Panc1 (cell line): ENCODE measurements at regions not wholly inside any gene's neighbourhood (a gene's known extent, or its start where the extent isn't known, plus 50 kb on each side); places are given as distances from the start of the nearest gene placed in this dataset.

Experiments
- ATAC-seq: fragments of 200-7000 bp; cut with Tn5 transposase; 2 replicates; pipeline ENCODE4 v1.9.1; 2020; ENCODE audit warnings: mild to moderate bottlenecking, moderate library complexity
- BruUV-seq: library from RNA; stranded (reverse); fragments of 400-500 nt; replicated peaks from 2 replicates; lab custom pipeline; 2021; lab: Mats Ljungman, UMichigan
- CTCF ChIA-PET: fragments of 300-600 bp; sonication (Branson Sonifier 250); formaldehyde crosslinking; loops from one replicate; lab custom pipeline; 2022; ENCODE audit warnings: antibody characterized with exemption; lab: Charles Lee
- POLR2A ChIA-PET: fragments of 300-600 bp; sonication (Branson Sonifier 250); formaldehyde crosslinking; loops from one replicate; lab custom pipeline; 2022; ENCODE audit warnings: antibody characterized with exemption; lab: Charles Lee
- DNase-seq: peaks from one replicate; pipeline ENCODE4 v3.0.0-alpha.2; 2010; ENCODE audit warnings: low read depth, low spot score
- H3K27ac ChIP-seq: 2 replicates; pipeline ENCODE4 v1.5.1; 2011; ENCODE audit warnings: mild to moderate bottlenecking, low read length, inconsistent platforms
- H3K27me3 ChIP-seq: fragments of 200-500 bp; sonication (Bioruptor generic); 2 replicates; pipeline ENCODE4 v1.6.0; 2014; ENCODE audit warnings: low read length, inconsistent platforms; ENCODE audit not compliant: control insufficient read depth, insufficient read depth
- H3K36me3 ChIP-seq: fragments of 200-500 bp; sonication (Bioruptor generic); 2 replicates; pipeline ENCODE4 v1.5.1; 2014; ENCODE audit warnings: inconsistent platforms, mild to moderate bottlenecking, low read length, moderate library complexity; ENCODE audit not compliant: control insufficient read depth, insufficient read depth
- H3K4me1 ChIP-seq: 2 replicates; pipeline ENCODE4 v1.5.1; 2011; ENCODE audit warnings: inconsistent platforms, mild to moderate bottlenecking, low read length, moderate library complexity; ENCODE audit not compliant: control insufficient read depth, insufficient read depth
- H3K4me3 ChIP-seq, 2 experiments: 2 replicates each; pipeline ENCODE4 v1.5.1; 2011 to 2012; ENCODE audit warnings: low read depth in 2 of 2, low read length in 2 of 2, mild to moderate bottlenecking in 2 of 2, inconsistent platforms in 1 of 2, moderate library complexity in 1 of 2
- H3K9me3 ChIP-seq: fragments of 200-500 bp; sonication (Bioruptor generic); 2 replicates; pipeline ENCODE4 v1.5.1; 2014; ENCODE audit warnings: low read depth, mild to moderate bottlenecking, inconsistent platforms, low read length, moderate library complexity; ENCODE audit not compliant: control insufficient read depth, insufficient read depth
- CTCF ChIP-seq: fragments of 450-650 bp; IDR thresholded peaks from 2 replicates; pipeline ENCODE4 v1.5.1; 2017; ENCODE audit warnings: mild to moderate bottlenecking
- POLR2AphosphoS5 ChIP-seq: IDR thresholded peaks from 2 replicates; pipeline ENCODE4 v1.6.1; 2012; ENCODE audit warnings: mild to moderate bottlenecking, low read depth, low read length, moderate library complexity
- REST ChIP-seq, 2 experiments: IDR thresholded peaks; 2 replicates each; pipeline ENCODE4 v1.6.1; 2011 to 2012; ENCODE audit warnings: low read depth in 2 of 2, control low read depth in 1 of 2, low read length in 1 of 2, mild to moderate bottlenecking in 1 of 2, moderate library complexity in 1 of 2; ENCODE audit not compliant: insufficient read depth in 1 of 2
- SIN3A ChIP-seq: IDR thresholded peaks from 2 replicates; pipeline ENCODE4 v1.6.1; 2012; ENCODE audit warnings: low read depth, mild to moderate bottlenecking, low read length, moderate library complexity, borderline replicate concordance; ENCODE audit not compliant: insufficient read depth
- TCF7L2 ChIP-seq: IDR thresholded peaks from 2 replicates; pipeline ENCODE4 v1.6.1; 2011; ENCODE audit warnings: mild to moderate bottlenecking, low read depth, low read length, inconsistent platforms
- in situ Hi-C: cut with HindIII; loops from 2 replicates; pipeline ENCODE4 v1.10.0; 2016; ENCODE audit warnings: low sequenced_read_pairs, low pct_unique_long_range_greater_than_20kb
- intact Hi-C: fragments of 100-400 bp; cut with micrococcal nuclease; formaldehyde crosslinking; loops from one replicate; pipeline ENCODE4 v1.10.0; 2022; ENCODE audit not compliant: unreplicated experiment

DNA sequence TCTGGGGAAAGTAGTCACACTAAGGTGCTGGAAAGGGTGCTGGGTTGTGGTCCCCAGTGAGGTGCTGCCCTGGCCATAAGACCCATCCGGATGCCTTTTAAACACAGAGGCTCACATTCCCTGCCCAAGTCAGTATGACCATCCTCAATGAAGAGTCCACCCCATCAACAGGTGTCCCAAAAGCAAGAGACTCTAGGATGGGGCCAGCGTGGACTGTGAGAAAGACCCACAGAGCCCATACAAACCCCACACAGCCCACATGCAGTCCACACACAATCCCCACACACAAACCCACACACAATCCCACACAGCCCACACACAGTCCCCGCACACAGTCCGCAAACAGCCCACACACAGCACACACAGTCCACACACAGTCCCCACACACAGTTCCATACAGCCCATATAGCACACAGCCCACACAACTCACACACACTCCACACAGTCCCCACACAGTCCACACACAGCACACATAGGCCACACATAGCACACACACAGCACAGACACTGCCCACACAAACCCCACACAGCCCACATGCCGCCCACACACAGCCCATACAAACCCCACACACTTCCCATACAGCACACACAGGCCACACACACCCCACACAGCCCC is 241.4 kb upstream of the SALL3 start:
- Histone ChIP-seq H3K27me3 (peaks cover 12% of the 10 kb centered on the region; the same call in 1 of the 2 replicates), H3K4me3 (no peak overlapping the region), H3K9me3 (no peaks in the 10 kb centered on the region), H3K4me1 (no peaks in the 10 kb centered on the region), H3K36me3 (no peaks in the 10 kb centered on the region), H3K27ac (no peak overlapping the region)
- ATAC-seq: no peak
- ChIA-PET POLR2A (no interaction called here), CTCF (no interaction called here)
- BruUV-seq: no TSS peak
- intact Hi-C loops (no loop called here), in situ Hi-C loops (no loop called here)
- TF ChIP-seq POLR2AphosphoS5 (no peak), CTCF (no peak), SIN3A (no peak), REST (IDR thresholded peaks at IDR 0.05; ENCODE audit: insufficient read depth in 1 of 2, low read depth in 2 of 2, low read length in 1 of 2) (no peak), TCF7L2 (no peak)
- no peak for DNase-seq

DNA sequence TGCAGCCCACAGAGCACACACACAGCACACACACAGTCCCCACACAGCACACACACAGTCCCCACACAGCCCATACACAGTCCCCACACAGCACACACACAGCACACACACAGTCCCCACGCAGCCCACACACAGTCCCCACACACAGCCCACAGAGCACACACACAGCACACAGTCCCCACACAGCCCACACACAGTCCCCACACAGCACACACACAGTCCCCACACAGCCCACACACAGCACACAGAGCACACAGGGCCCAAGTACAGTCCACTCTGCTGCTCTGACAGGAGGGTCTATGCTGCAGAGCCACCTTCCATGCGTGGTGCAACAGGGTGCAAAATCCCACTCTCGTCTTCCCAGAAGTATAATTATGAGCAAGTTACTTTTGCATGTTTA is 240.5 kb upstream of the SALL3 start:
- Histone ChIP-seq H3K4me1 (no peaks in the 10 kb centered on the region), H3K27me3 (peaks cover 11% of the 10 kb centered on the region; the same call in 1 of the 2 replicates), H3K4me3 (no peak overlapping the region), H3K27ac (no peak overlapping the region), H3K9me3 (no peaks in the 10 kb centered on the region), H3K36me3 (no peaks in the 10 kb centered on the region)
- intact Hi-C loops (no loop called here), in situ Hi-C loops (no loop called here)
- ATAC-seq: no peak
- no TSS peak for BruUV-seq
- no peak for DNase-seq
- TF ChIP-seq POLR2AphosphoS5: no peak
- ChIA-PET CTCF (no interaction called here), POLR2A (no interaction called here)

GRCh38 chr18:78739882-78740677 is 239.5 kb upstream of the SALL3 start:
- intact Hi-C loops (no loop called here), in situ Hi-C loops (no loop called here)
- ChIA-PET CTCF (no interaction called here), POLR2A (no interaction called here)
- no peaks in the 10 kb centered on the region for H3K4me1 ChIP-seq
- ATAC-seq (0 out of 2 replicates have a peak, but pooled peaks have one; percentile 22), DNase-seq (no peak)
- peaks cover 20% of the 10 kb centered on the region; the same call in 1 of the 2 replicates for H3K27me3 ChIP-seq
- BruUV-seq: no TSS peak
- TF ChIP-seq SIN3A (no peak), TCF7L2 (no peak), REST (IDR thresholded peaks at IDR 0.05; ENCODE audit: insufficient read depth in 1 of 2, low read depth in 2 of 2, low read length in 1 of 2) (no peak), CTCF (no peak), POLR2AphosphoS5 (no peak)
- H3K4me3 ChIP-seq: no peak overlapping the region
- H3K9me3 ChIP-seq: no peaks in the 10 kb centered on the region
- no peak overlapping the region for H3K27ac ChIP-seq
- H3K36me3 ChIP-seq: no peaks in the 10 kb centered on the region
